Neural progenitor cell (in vitro differentiated cells): ENCODE measurements at regions not wholly inside any gene's neighbourhood (a gene's known extent, or its start where the extent isn't known, plus 50 kb on each side); places are given as distances from the start of the nearest gene placed in this dataset.
A peak's percentile ranks its signal among the peaks of the same experiment; 100 is the strongest.

Experiments used
- DNase-seq: peaks from one replicate; pipeline ENCODE4 v3.0.0-alpha.2; 2016; ENCODE audit warnings: low spot score
- H2AFZ ChIP-seq: fragments of 200-600 bp; sonication (generic); replicated peaks from 2 replicates; pipeline ENCODE4 v1.6.1; 2016; ENCODE audit warnings: antibody characterized with exemption
- H3F3A ChIP-seq: fragments of 200-600 bp; sonication (generic); 2 replicates; pipeline ENCODE4 v1.6.1; 2016; ENCODE audit warnings: antibody characterized with exemption, low read depth
- H3K27ac ChIP-seq: fragments of 200-600 bp; sonication (generic); 2 replicates; pipeline ENCODE4 v1.5.1; 2016; ENCODE audit warnings: mild to moderate bottlenecking
- H3K27me3 ChIP-seq: fragments of 200-600 bp; sonication (generic); 2 replicates; pipeline ENCODE4 v1.6.1; 2016; ENCODE audit warnings: mild to moderate bottlenecking, moderate library complexity
- H3K36me3 ChIP-seq: fragments of 200-600 bp; sonication (generic); 2 replicates; pipeline ENCODE4 v1.5.1; 2016
- H3K4me1 ChIP-seq: fragments of 200-600 bp; sonication (generic); 2 replicates; pipeline ENCODE4 v1.6.1; 2016; ENCODE audit warnings: mixed run types
- H3K4me2 ChIP-seq: fragments of 200-600 bp; sonication (generic); 2 replicates; pipeline ENCODE4 v1.6.1; 2016
- H3K4me3 ChIP-seq: fragments of 200-600 bp; sonication (generic); 2 replicates; pipeline ENCODE4 v1.5.1; 2016
- H3K79me2 ChIP-seq: fragments of 200-600 bp; sonication (generic); 2 replicates; pipeline ENCODE4 v1.6.1; 2016; ENCODE audit warnings: low read depth
- H3K9ac ChIP-seq: fragments of 200-600 bp; sonication (generic); 2 replicates; pipeline ENCODE4 v1.6.1; 2016
- H3K9me3 ChIP-seq: fragments of 200-600 bp; sonication (generic); 2 replicates; pipeline ENCODE4 v1.5.1; 2016; ENCODE audit warnings: low read depth
- H4K20me1 ChIP-seq: fragments of 200-600 bp; sonication (generic); 2 replicates; pipeline ENCODE4 v1.6.1; 2016; ENCODE audit warnings: low read depth
- H3K27ac Mint-ChIP-seq: 3 replicates; pipeline ENCODE4 v1.8.0; 2021; ENCODE audit warnings: mixed read lengths
- H3K27me3 Mint-ChIP-seq: 2 replicates; pipeline ENCODE4 v1.8.0; 2022; ENCODE audit warnings: low read depth, mild to moderate bottlenecking, inconsistent platforms, moderate library complexity, mixed read lengths; ENCODE audit not compliant: insufficient read depth
- H3K36me3 Mint-ChIP-seq: 3 replicates; pipeline ENCODE4 v1.8.0; 2021; ENCODE audit warnings: mixed read lengths
- H3K4me1 Mint-ChIP-seq: 3 replicates; pipeline ENCODE4 v1.8.0; 2021; ENCODE audit warnings: mixed read lengths
- H3K4me3 Mint-ChIP-seq: 3 replicates; pipeline ENCODE4 v1.8.0; 2021; ENCODE audit warnings: mild to moderate bottlenecking, moderate library complexity, mixed read lengths
- H3K9me3 Mint-ChIP-seq: 3 replicates; pipeline ENCODE4 v1.8.0; 2020; ENCODE audit warnings: mixed read lengths
- CTCF ChIP-seq: fragments of 200-600 bp; sonication (generic); IDR thresholded peaks from 2 replicates; pipeline ENCODE4 v1.5.1; 2017; ENCODE audit warnings: antibody characterized with exemption, mild to moderate bottlenecking
- EZH2 ChIP-seq: fragments of 200-600 bp; sonication (generic); IDR thresholded peaks from 2 replicates; pipeline ENCODE4 v1.6.1; 2017; ENCODE audit warnings: antibody characterized with exemption, mild to moderate bottlenecking, moderate library complexity
- EZH2phosphoT487 ChIP-seq: fragments of 200-600 bp; sonication (generic); IDR thresholded peaks from 2 replicates; pipeline ENCODE4 v1.6.1; 2017; ENCODE audit warnings: antibody characterized with exemption

- no peak overlapping the region for H3K27ac Mint-ChIP-seq
Observed at GRCh38 chr3:137207616-137208015, 249.8 kb downstream of the IL20RB start.

GRCh38 chr3:137217733-137218132 is 259.9 kb downstream of the IL20RB start:
- Mint-ChIP-seq H3K4me1 (no peaks in the 10 kb centered on the region), H3K4me3 (no peak overlapping the region), H3K27me3 (peaks cover 7% of the 10 kb centered on the region), H3K9me3 (peaks cover 17% of the 10 kb centered on the region), H3K36me3 (no peaks in the 10 kb centered on the region), H3K27ac (no peak overlapping the region)
- Histone ChIP-seq H3K27me3 (no peaks in the 10 kb centered on the region), H3K4me3 (no peak overlapping the region), H3K4me2 (no peak overlapping the region), H3F3A (no peaks in the 10 kb centered on the region), H3K9me3 (no peaks in the 10 kb centered on the region), H4K20me1 (no peaks in the 10 kb centered on the region), H3K36me3 (no peaks in the 10 kb centered on the region), H3K27ac (no peak overlapping the region), H3K79me2 (no peaks in the 10 kb centered on the region), H3K4me1 (no peaks in the 10 kb centered on the region), H3K9ac (no peak overlapping the region), H2AFZ (no peak overlapping the region)
- TF ChIP-seq CTCF = peak; percentile 84
- TF ChIP-seq EZH2 = no peak
- DNase-seq = peak; percentile 59

More at GRCh38 chr3:137207616-137208015, 249.8 kb downstream of the IL20RB start:
- TF ChIP-seq EZH2 (no peak), CTCF (no peak), EZH2phosphoT487 (no peak)
- no peaks in the 10 kb centered on the region for H3K9me3 ChIP-seq
- Mint-ChIP-seq H3K9me3 (peaks cover 5% of the 10 kb centered on the region), H3K36me3 (no peaks in the 10 kb centered on the region), H3K4me1 (peaks cover 11% of the 10 kb centered on the region), H3K4me3 (no peak overlapping the region), H3K27me3 (peaks cover 2% of the 10 kb centered on the region)
- no peaks in the 10 kb centered on the region for H3F3A ChIP-seq
- H3K4me2 ChIP-seq = no peak overlapping the region
- no peaks in the 10 kb centered on the region for H3K27me3 ChIP-seq
- no peak for DNase-seq
- H3K9ac ChIP-seq = no peak overlapping the region
- H3K79me2 ChIP-seq = no peaks in the 10 kb centered on the region
- no peaks in the 10 kb centered on the region for H4K20me1 ChIP-seq
- no peaks in the 10 kb centered on the region for H3K4me1 ChIP-seq
- no peaks in the 10 kb centered on the region for H3K36me3 ChIP-seq
- H2AFZ ChIP-seq = no peak overlapping the region
- H3K27ac ChIP-seq = no peak overlapping the region
- H3K4me3 ChIP-seq = no peak overlapping the region

- H2AFZ ChIP-seq = no peak overlapping the region
- Mint-ChIP-seq H3K27ac (no peak overlapping the region), H3K9me3 (peaks cover 8% of the 10 kb centered on the region), H3K27me3 (peaks cover 4% of the 10 kb centered on the region), H3K36me3 (no peaks in the 10 kb centered on the region), H3K4me1 (no peaks in the 10 kb centered on the region), H3K4me3 (no peak overlapping the region)
- H3K27ac ChIP-seq = no peak overlapping the region
- DNase-seq = no peak
- no peaks in the 10 kb centered on the region for H3K9me3 ChIP-seq
- H3F3A ChIP-seq = no peaks in the 10 kb centered on the region
- no peaks in the 10 kb centered on the region for H3K36me3 ChIP-seq
- no peaks in the 10 kb centered on the region for H4K20me1 ChIP-seq
- no peaks in the 10 kb centered on the region for H3K4me1 ChIP-seq
- no peak overlapping the region for H3K4me2 ChIP-seq
- no peak overlapping the region for H3K4me3 ChIP-seq
- H3K27me3 ChIP-seq = no peaks in the 10 kb centered on the region
- H3K9ac ChIP-seq = no peak overlapping the region
- no peak for TF ChIP-seq EZH2
- TF ChIP-seq EZH2phosphoT487 = no peak
- no peak for TF ChIP-seq CTCF
- H3K79me2 ChIP-seq = no peaks in the 10 kb centered on the region
Observed at GRCh38 chr3:137219801-137220445, 262.1 kb downstream of the IL20RB start.
